HG03103 (cell line): ENCODE measurements at regions not wholly inside any gene's neighbourhood (a gene's known extent, or its start where the extent isn't known, plus 50 kb on each side); places are given as distances from the start of the nearest gene placed in this dataset.

ENCODE experiments used
- ATAC-seq: cut with Tn5 transposase; IDR thresholded peaks from one replicate; pipeline ENCODE4 v1.9.1; 2021; ENCODE audit warnings: low read depth; ENCODE audit not compliant: unreplicated experiment

DNA sequence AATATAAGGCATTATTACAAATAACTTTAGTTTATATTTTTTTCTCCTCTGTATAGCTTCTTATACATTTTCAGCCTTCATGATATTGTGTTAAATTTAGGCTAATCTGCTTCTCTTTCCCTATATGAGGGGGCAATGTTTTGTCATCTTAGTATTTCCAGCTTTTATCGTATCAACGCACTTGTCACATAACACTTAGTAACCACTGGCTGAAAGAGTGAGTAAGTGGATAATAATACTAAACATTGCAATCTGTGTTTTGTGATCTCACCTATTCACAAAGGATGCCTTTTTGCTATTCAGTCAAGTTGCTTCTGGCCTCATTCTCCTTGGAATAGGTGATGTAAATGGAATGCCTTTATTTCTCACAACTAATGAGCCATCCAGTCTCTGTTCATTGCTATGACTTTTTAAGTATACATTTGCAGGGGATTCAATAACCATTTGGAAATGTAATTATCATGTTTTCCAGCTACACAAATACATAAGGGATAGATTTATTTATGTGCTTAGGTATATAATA is 260.9 kb downstream of the BMP4 start:
- ATAC-seq, result no peak

DNA sequence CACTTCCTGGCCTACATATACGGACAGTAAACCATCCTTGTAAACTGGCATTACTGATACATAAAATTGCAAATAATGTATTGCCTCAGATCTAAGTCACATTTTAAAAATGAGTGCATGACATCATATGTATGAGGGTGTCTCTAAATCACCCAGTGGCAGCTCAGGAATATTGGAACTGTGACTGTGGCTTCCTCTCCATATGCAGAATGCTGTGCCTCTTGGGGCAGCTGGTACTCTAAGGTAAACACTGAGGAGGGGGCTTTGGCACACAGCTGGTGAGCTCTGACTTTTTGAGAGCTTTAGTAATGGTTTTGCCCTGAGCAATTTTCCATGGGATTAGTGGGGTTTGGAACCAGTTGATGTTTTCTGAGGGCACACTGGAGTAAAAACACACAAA is 263.7 kb downstream of the BMP4 start:
- ATAC-seq, result no peak

DNA sequence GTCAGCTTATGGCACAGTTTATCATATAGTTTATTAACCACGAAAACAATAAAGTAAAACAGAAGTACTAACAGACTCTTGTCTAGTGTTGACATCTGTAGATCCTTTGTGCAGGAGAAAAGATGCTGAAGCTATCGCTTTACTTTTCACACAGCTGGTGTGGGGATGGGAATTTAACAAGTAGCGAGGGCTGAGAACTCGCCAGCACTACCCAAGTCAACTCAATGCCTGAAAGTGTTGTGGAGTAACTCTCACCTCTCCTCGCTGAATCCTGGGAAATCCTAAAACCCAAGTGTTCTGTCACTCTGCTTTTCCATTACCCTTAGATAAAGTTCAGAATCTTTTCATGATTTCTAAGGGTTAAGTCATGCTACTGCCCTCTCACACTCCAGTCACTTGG is 264.2 kb downstream of the BMP4 start:
- ATAC-seq, result no peak

DNA sequence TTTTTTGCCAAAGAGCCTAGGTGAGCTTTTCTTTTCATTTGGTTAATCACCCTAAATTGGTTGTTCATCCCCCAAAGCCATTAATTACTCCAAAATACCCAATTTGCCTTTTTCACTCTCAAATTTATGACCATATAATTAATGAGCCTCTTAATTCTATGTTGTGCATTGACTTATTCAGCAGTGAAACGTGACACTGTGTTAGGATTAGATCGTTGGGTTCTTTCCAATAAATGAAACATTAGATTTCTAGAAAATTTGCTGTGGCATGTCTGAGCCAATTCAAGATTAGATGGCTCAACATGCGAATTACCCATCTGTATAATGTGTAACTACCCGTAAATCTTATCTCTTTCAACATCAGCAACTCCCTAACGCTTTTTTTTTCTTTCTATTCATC is 273.4 kb downstream of the BMP4 start:
- ATAC-seq, result no peak

DNA sequence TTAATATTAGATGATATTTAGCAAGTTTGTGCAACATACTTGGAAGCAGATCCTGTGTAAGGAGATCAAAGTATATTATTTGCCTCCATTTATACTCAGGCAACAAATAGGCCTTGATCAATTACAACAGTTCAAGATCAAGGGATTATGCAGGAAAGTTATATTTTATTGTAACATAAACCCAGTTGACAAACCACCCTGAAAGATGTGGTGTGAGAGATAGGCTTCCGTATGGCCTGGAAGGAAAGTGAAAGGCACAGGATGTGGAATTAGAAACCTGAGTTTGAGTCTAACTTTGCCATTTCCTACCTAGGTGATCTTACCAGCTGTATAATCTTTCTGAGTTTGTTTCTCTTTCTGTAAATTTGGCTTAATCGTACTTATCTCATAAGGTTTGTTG is 284.1 kb downstream of the BMP4 start:
- no peak for ATAC-seq

- no peak for ATAC-seq
These were observed 285.9 kb downstream of the BMP4 start for GRCh38 chr14:53670701-53671100.

DNA sequence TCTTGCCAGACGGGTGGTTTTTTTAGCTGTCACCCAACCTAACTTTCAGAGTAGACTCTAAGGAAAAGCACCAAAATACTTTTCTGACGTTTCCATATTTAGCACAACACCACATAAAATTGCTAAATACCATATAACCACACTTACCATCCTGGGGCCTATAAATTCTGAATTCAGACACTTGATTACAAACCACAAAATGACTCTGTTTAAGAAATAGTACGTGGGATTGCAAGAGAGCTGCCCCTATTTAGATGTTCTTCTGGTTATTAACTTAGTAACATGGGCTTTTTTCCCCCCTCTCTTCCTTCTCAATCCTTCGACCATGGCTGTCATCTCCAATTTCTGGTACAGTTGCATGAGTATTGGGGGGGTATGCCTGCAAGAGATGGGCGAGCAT is 287.7 kb downstream of the BMP4 start:
- ATAC-seq, result no peak

DNA sequence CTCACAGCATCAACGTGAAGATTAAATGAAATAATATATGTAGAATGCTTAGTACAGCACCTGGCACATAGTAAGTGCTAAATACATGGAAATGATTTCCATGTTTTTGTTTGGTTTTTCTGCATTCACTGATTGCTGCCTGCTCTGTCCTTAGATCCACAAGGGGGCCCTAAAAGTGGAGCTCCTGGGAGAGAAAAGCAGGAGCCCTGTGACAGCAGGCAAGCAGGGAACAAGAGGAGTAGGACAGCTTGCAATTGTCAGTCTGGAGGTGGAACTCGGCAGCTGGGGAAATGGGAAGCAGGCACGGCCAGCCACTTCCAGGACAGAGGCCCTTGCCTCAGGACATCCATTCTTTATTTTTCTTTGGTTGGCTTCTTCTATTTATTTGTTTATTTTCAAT is 292.9 kb downstream of the BMP4 start:
- ATAC-seq, result no peak

- no peak for ATAC-seq
These were observed 301.4 kb downstream of the BMP4 start for GRCh38 chr14:53655080-53655785.

DNA sequence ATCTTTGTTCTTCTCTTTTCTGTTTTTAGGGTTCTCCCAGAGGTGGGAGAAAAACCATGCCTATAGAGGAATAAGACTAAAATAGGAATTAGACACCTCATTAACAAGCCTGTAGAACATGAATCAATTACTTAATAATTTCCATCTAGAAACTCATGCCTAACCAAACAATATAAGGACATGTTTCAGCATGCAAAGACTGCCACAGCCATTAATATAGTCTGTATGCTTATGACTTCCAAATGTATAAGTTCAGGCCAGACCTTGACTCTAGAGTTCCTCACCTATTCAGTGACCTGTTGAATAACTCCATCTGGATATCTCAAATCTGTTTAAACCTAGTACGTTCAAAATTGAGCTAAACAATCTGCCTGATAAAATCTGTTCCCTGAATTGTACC is 304.6 kb downstream of the BMP4 start:
- no peak for ATAC-seq

- no peak for ATAC-seq
These were observed 305.4 kb downstream of the BMP4 start for GRCh38 chr14:53651096-53651740.

DNA sequence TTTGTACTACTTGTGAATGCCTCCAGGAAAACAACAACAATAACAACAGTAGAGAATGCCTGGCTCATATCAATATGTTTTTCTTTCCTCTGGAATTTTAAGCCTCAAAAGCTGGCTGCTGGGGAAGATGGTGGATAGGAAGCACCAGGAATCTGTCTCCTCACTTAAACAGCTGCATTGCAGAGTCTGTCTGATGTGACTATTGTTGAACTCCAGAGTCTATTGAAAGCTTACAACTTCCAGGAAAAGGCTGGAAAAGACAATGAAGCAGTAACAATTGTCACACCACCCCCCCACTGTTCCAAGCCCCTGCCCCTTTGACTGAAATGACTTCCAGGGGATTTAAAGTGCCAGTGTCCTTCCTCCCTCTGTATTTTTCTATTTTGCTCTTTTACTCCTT is 309.7 kb downstream of the BMP4 start:
- no peak for ATAC-seq

GRCh38 chr14:53640695-53641094 is 315.9 kb downstream of the BMP4 start:
- no peak for ATAC-seq

GRCh38 chr14:53638966-53639365 is 317.7 kb downstream of the BMP4 start:
- no peak for ATAC-seq

DNA sequence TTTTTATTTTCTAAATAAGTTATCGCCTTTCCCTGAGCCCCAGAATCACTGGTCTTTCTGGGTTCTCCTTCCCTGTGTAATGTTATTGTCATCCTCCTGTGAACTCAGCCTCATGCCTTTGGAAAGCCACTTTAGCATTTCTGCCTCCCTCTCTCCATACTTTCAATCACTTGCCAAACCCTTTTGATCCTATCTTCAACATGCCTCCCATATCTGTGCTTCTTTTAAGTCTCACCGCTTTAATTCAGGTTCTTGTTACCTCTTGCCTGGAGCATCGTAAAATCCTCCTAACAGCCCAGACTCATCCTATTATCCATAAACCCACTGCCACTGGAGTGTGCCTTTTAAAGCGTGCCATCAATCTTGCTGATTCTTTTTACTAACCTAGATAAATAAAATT is 321.8 kb downstream of the BMP4 start:
- no peak for ATAC-seq

DNA sequence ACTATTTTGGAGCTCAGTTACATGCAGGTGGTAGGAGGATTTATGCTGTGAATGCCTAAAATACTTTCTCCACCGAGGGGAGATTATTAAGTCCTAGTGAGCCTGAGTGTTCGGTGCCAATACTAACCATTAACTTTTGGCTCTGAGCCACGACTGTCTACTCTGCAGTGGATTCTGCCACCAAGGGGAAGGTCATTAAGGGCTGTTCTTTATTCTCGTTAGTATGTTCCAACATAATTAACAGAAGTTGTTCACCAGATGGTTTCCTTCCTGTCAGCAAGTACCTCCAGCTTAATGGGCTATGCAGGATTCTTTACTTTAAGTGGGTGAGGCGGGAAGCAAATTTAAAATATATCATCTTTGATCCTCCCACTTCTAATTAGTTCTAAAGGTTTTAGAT is 326.3 kb downstream of the BMP4 start:
- ATAC-seq, result no peak

DNA sequence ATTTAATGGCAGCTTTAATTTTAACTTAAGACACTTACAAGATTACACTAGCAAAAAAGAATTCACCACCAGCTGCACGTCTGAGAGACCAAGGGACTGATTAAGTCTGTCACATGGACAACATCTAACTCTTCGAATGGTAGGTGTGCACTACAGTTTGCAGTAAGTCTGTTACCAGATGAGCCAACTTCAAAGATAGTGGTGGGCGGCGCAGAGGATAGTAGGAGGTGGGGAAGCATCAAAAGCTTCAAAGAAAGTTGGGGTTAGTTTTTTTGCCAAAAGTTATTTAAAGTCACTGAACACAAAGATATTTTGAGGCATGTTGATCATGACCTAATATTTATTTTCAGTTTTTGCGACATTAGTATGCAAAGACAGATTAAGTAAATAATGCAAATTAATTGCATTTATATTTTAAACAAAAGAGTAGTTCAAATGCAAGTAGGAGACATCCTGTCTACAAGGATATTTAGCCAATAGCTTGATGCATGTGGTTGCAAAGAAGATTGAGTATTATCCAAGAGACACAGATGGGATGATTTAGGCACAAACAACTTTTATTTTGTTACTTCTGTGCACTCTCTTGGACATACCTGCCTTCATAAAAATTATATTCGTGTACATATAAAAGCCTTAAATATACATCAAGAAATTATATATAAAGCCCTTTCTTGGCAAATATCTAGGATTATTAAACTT is 327.7 kb downstream of the BMP4 start:
- ATAC-seq, result no peak

- no peak for ATAC-seq
These were observed 328.4 kb downstream of the BMP4 start for GRCh38 chr14:53628261-53628660.

- no peak for ATAC-seq
These were observed 329.9 kb downstream of the BMP4 start for GRCh38 chr14:53626761-53627160.

DNA sequence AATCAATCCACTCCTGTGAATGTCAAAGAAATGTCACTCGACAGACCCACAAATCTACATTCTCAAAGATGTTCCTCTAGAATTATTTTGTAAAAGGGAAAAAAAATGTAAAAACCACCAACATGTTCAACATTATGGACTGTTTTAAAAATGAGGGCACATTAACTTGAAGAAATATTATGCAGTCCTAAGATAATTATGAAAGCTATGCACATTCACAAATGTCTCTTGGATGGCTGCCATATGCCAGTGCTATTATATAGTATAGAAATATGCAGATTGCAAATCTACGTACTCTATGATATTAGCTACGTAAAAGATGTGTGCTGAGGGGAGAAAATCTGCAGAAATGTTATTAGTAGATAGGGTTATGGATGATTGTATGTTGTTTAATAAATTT is 334.2 kb downstream of the BMP4 start:
- ATAC-seq, result no peak

DNA sequence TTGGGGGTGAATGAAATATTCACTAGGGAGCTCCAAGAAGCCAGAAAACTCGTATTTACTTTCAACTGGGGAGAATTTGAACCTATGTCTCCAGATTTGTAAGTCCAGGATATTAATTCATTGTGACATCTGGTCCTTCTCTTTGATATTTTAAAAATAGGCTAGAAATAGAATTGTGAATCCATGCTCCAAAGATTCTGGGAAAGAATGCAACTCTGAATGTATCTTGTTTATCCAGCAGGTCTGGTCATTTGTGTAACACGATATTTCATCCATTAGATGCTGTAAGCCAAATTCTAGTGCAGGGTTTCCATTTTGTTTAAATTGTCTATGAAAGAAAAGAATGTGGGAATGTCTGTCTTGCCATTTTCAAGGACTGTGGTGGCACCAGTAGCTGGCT is 334.7 kb downstream of the BMP4 start:
- no peak for ATAC-seq

GRCh38 chr14:53621433-53621832 is 335.2 kb downstream of the BMP4 start:
- peak; percentile 33 for ATAC-seq
